ENCODE measurements at regions not wholly inside any gene's neighbourhood (a gene's known extent, or its start where the extent isn't known, plus 50 kb on each side); places are given as distances from the start of the nearest gene placed in this dataset.

DNA sequence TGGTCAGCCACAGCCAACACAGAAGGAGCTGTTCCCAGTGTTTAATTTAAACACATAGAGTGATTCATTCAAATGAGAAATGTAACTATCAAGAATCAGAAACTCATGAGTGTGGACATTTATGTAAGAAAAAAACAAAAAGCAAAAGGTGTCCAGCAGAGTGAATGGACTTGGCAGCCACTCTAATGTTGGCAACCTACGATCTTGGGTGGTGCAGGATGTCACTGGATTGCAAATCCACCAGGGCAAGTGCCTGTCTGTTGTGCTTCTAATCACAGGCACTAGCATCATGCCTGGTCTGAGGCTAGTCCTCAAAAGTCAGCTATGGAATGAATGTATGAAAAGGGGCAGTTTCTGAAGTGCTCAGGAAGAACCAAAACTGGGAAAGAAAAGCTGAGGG is 277.7 kb upstream of the CLNK start:
- TF ChIP-seq, protein P1, sequence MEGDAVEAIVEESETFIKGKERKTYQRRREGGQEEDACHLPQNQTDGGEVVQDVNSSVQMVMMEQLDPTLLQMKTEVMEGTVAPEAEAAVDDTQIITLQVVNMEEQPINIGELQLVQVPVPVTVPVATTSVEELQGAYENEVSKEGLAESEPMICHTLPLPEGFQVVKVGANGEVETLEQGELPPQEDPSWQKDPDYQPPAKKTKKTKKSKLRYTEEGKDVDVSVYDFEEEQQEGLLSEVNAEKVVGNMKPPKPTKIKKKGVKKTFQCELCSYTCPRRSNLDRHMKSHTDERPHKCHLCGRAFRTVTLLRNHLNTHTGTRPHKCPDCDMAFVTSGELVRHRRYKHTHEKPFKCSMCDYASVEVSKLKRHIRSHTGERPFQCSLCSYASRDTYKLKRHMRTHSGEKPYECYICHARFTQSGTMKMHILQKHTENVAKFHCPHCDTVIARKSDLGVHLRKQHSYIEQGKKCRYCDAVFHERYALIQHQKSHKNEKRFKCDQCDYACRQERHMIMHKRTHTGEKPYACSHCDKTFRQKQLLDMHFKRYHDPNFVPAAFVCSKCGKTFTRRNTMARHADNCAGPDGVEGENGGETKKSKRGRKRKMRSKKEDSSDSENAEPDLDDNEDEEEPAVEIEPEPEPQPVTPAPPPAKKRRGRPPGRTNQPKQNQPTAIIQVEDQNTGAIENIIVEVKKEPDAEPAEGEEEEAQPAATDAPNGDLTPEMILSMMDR (IDR thresholded peaks at IDR 0.05; ENCODE audit: borderline replicate concordance, extremely low read depth, low read length, poor library complexity, severe bottlenecking), result no peak
- no peak for TF ChIP-seq EZH2 (IDR thresholded peaks at IDR 0.05; ENCODE audit: borderline replicate concordance, low read depth, low read length, severe bottlenecking)

Data from DND-41 (cell line).